HCT116 (cell line): ENCODE measurements at regions not wholly inside any gene's neighbourhood (a gene's known extent, or its start where the extent isn't known, plus 50 kb on each side); places are given as distances from the start of the nearest gene placed in this dataset.

Source experiments
- ATAC-seq: fragments of 200-7000 bp; cut with Tn5 transposase; 2 replicates; pipeline ENCODE4 v1.9.1; 2020; ENCODE audit warnings: mild to moderate bottlenecking, moderate library complexity
- BruUV-seq: library from RNA; stranded (reverse); fragments of 400-500 nt; replicated peaks from 2 replicates; lab custom pipeline; 2021; lab: Mats Ljungman, UMichigan
- CTCF ChIA-PET: fragments of 300-600 bp; sonication (Branson Sonifier 250); formaldehyde crosslinking; loops from one replicate; lab custom pipeline; 2021; ENCODE audit warnings: antibody characterized with exemption; lab: Charles Lee
- POLR2A ChIA-PET: fragments of 300-600, 350-600 bp; sonication (Branson Sonifier 250); formaldehyde crosslinking; loops from one replicate; lab custom pipeline; 2021; ENCODE audit warnings: antibody characterized with exemption; lab: Charles Lee
- RAD21 ChIA-PET, 2 experiments: fragments of 300-600 bp; sonication (Branson Sonifier 250); formaldehyde crosslinking; loops; one replicate each; lab custom pipeline; 2023; ENCODE audit warnings: low total read pairs in 2 of 2; ENCODE audit not compliant: uncharacterized antibody in 2 of 2, unreplicated experiment in 2 of 2, low non-redundant PET in 1 of 2; lab: Charles Lee
- DNase-seq: peaks from one replicate; pipeline ENCODE4 v3.0.0-alpha.2; 2010; ENCODE audit warnings: low read depth, low spot score
- H2AFZ ChIP-seq: fragments of 200-600 bp; shearing (Covaris generic), sonication (generic); 2 replicates; pipeline ENCODE4 v1.6.1; 2017; ENCODE audit warnings: low read depth, mixed run types, mixed read lengths, antibody characterized with exemption, low read length; ENCODE audit not compliant: poor library complexity, severe bottlenecking
- H3K27ac ChIP-seq: 2 replicates; pipeline ENCODE4 v1.5.1; 2012; ENCODE audit warnings: low read depth, low read length
- H3K27me3 ChIP-seq: fragments of 200-600 bp; sonication (generic); 2 replicates; pipeline ENCODE4 v1.6.1; 2016; ENCODE audit warnings: mixed run types, low read length, mixed read lengths; ENCODE audit not compliant: insufficient read depth
- H3K36me3 ChIP-seq, 2 experiments: fragments of 200-500 bp in 1 of 2; fragments of 200-600 bp in 1 of 2; sonication (Bioruptor generic) in 1 of 2; sonication (generic) in 1 of 2; 2 replicates each; pipeline versions ENCODE4 v1.5.1 to v1.6.1; 2014 to 2016; ENCODE audit warnings: low read length in 2 of 2, inconsistent platforms in 1 of 2, mixed read lengths in 1 of 2, mixed run types in 1 of 2; ENCODE audit not compliant: insufficient read depth in 2 of 2, control insufficient read depth in 1 of 2
- H3K4me1 ChIP-seq, 2 experiments: fragments of 200-600 bp in 1 of 2; sonication (generic) in 1 of 2; 2 replicates each; pipeline versions ENCODE4 v1.5.1 to v1.6.1; 2012 to 2017; ENCODE audit warnings: low read length in 2 of 2, inconsistent platforms in 1 of 2, mild to moderate bottlenecking in 1 of 2, mixed read lengths in 1 of 2, mixed run types in 1 of 2, moderate library complexity in 1 of 2; ENCODE audit not compliant: insufficient read depth in 2 of 2, control insufficient read depth in 1 of 2
- H3K4me2 ChIP-seq: fragments of 200-600 bp; sonication (generic); 2 replicates; pipeline ENCODE4 v1.6.1; 2017; ENCODE audit warnings: mixed run types, low read length, mixed read lengths
- H3K4me3 ChIP-seq, 2 experiments: fragments of 200-600 bp in 1 of 2; sonication (generic) in 1 of 2; replicated peaks in 1 of 2; 2 replicates each; pipeline ENCODE4 v1.5.1; 2011 to 2016; ENCODE audit warnings: low read length in 2 of 2, control low read depth in 1 of 2, low read depth in 1 of 2, mild to moderate bottlenecking in 1 of 2, mixed read lengths in 1 of 2, mixed run types in 1 of 2
- H3K79me2 ChIP-seq: fragments of 200-600 bp; sonication (generic); 2 replicates; pipeline ENCODE4 v1.6.1; 2017; ENCODE audit warnings: mild to moderate bottlenecking, mixed run types, low read length, moderate library complexity, mixed read lengths; ENCODE audit not compliant: insufficient read depth
- H3K9ac ChIP-seq: fragments of 200-600 bp; sonication (generic); 2 replicates; pipeline ENCODE4 v1.6.1; 2016; ENCODE audit warnings: low read length, mixed read lengths
- H3K9me2 ChIP-seq: fragments of 200-600 bp; sonication (generic), shearing (Covaris generic); 2 replicates; pipeline ENCODE4 v1.6.1; 2017; ENCODE audit warnings: mixed run types, mild to moderate bottlenecking, moderate library complexity; ENCODE audit not compliant: insufficient read depth
- H3K9me3 ChIP-seq, 2 experiments: fragments of 200-500 bp in 1 of 2; fragments of 200-600 bp in 1 of 2; sonication (Bioruptor generic) in 1 of 2; sonication (generic) in 1 of 2; 2 replicates each; pipeline ENCODE4 v1.6.1; 2014 to 2017; ENCODE audit warnings: low read length in 2 of 2, mixed read lengths in 2 of 2, inconsistent platforms in 1 of 2, low read depth in 1 of 2, mild to moderate bottlenecking in 1 of 2, mixed run types in 1 of 2, moderate library complexity in 1 of 2; ENCODE audit not compliant: control insufficient read depth in 1 of 2, insufficient read depth in 1 of 2
- H4K20me1 ChIP-seq: fragments of 200-600 bp; sonication (generic), shearing (Covaris generic); 2 replicates; pipeline ENCODE4 v1.6.1; 2017; ENCODE audit warnings: mixed run types, mild to moderate bottlenecking, moderate library complexity; ENCODE audit not compliant: insufficient read depth
- ATF3 ChIP-seq: IDR thresholded peaks from 2 replicates; pipeline ENCODE4 v1.6.1; 2012
- CTCF ChIP-seq, 3 experiments: fragments of 200-600 bp in 1 of 3; sonication (generic) in 1 of 3; IDR thresholded peaks in 2 of 3; conservative IDR thresholded peaks in 1 of 3; 2 replicates each; pipeline ENCODE4 v1.5.1; 2012 to 2017; ENCODE audit warnings: low read depth in 2 of 3, low read length in 2 of 3, antibody characterized with exemption in 1 of 3, borderline replicate concordance in 1 of 3, control low read depth in 1 of 3, mild to moderate bottlenecking in 1 of 3, mixed read lengths in 1 of 3, mixed run types in 1 of 3, moderate library complexity in 1 of 3; ENCODE audit not compliant: insufficient read depth in 1 of 3
- EZH2 ChIP-seq: fragments of 200-600 bp; sonication (generic); IDR thresholded peaks from 2 replicates; pipeline ENCODE4 v1.6.1; 2017; ENCODE audit warnings: antibody characterized with exemption, mixed run types
- EZH2phosphoT487 ChIP-seq: fragments of 200-600 bp; IDR thresholded peaks from 2 replicates; pipeline ENCODE4 v1.6.1; 2018; ENCODE audit warnings: antibody characterized with exemption, borderline replicate concordance
- FOSL1 ChIP-seq: IDR thresholded peaks from 2 replicates; pipeline ENCODE4 v1.6.1; 2012; ENCODE audit warnings: low read depth
- MAX ChIP-seq: IDR thresholded peaks from 2 replicates; pipeline ENCODE4 v1.6.1; 2012
- POLR2AphosphoS5 ChIP-seq: IDR thresholded peaks from 2 replicates; pipeline ENCODE4 v1.6.1; 2011; ENCODE audit warnings: mild to moderate bottlenecking, low read depth, low read length, moderate library complexity
- RAD21 ChIP-seq: IDR thresholded peaks from 2 replicates; pipeline ENCODE4 v1.6.1; 2012; ENCODE audit warnings: low read depth, mild to moderate bottlenecking
- REST ChIP-seq: IDR thresholded peaks from 2 replicates; pipeline ENCODE4 v1.6.1; 2012; ENCODE audit warnings: low read depth
- SIN3A ChIP-seq: IDR thresholded peaks from 2 replicates; pipeline ENCODE4 v1.6.1; 2012; ENCODE audit warnings: low read depth
- SRF ChIP-seq: IDR thresholded peaks from 2 replicates; pipeline ENCODE4 v1.6.1; 2012; ENCODE audit warnings: low read depth
- TCF7L2 ChIP-seq: IDR thresholded peaks from 2 replicates; pipeline ENCODE4 v1.7.0; 2011; ENCODE audit warnings: borderline replicate concordance, inconsistent platforms; ENCODE audit not compliant: insufficient read depth, insufficient read length; ENCODE audit errors: extremely low read depth
- ZFX ChIP-seq: fragments of 450-650 bp; IDR thresholded peaks from 2 replicates; pipeline ENCODE4 v1.6.1; 2017
- intact Hi-C: fragments of 100-400 bp; cut with micrococcal nuclease; formaldehyde crosslinking; loops from 2 replicates; pipeline ENCODE4 v1.10.0; 2022

GRCh38 chr3:99322551-99322950 is 315.8 kb upstream of the COL8A1 start:
- POLR2A ChIA-PET, result no interaction called here
- Histone ChIP-seq H2AFZ (no peak overlapping the region), H3K9me3 (no peaks in the 10 kb centered on the region), H3K4me1 (no peaks in the 10 kb centered on the region), H3K27me3 (peaks cover 50% of the 10 kb centered on the region), H3K9me2 (no peaks in the 10 kb centered on the region), H3K9ac (no peak overlapping the region), H3K4me2 (no peak overlapping the region), H3K4me3 (no peak overlapping the region), H3K36me3 (no peaks in the 10 kb centered on the region), H3K79me2 (no peaks in the 10 kb centered on the region), H3K27ac (no peak overlapping the region), H4K20me1 (no peaks in the 10 kb centered on the region)
- DNase-seq, result no peak
- RAD21 ChIA-PET, result no interaction called here
- no TSS peak for BruUV-seq
- intact Hi-C loops, result no loop called here
- ATAC-seq, result no peak
- no peak for TF ChIP-seq CTCF (IDR thresholded peaks at IDR 0.05 in 2 of 3, conservative IDR thresholded peaks at IDR 0.05 in 1 of 3; ENCODE audit: borderline replicate concordance in 1 of 3, insufficient read depth in 1 of 3, low read depth in 2 of 3, low read length in 2 of 3)
- no peak for TF ChIP-seq EZH2phosphoT487
- no peak for TF ChIP-seq MAX
- no peak for TF ChIP-seq ZFX
- no peak for TF ChIP-seq EZH2
- no peak for TF ChIP-seq REST
- no peak for TF ChIP-seq SIN3A
- no peak for TF ChIP-seq SRF
- no peak for TF ChIP-seq TCF7L2
- no peak for TF ChIP-seq ATF3
- TF ChIP-seq FOSL1, result no peak
- TF ChIP-seq RAD21, result no peak
- TF ChIP-seq POLR2AphosphoS5, result no peak
- CTCF ChIA-PET, result no interaction called here
